ENCODE measurements at regions not wholly inside any gene's neighbourhood (a gene's known extent, or its start where the extent isn't known, plus 50 kb on each side); places are given as distances from the start of the nearest gene placed in this dataset.
"Not testable (repeated sequence)": the region's sequence is repeated elsewhere in the genome, so short reads cannot be mapped to it uniquely, and the experiment has no call there.

GRCh38 chr4:147223576-147223975, 257.3 kb upstream of the EDNRA start:
- H3K9me3 Mint-ChIP-seq = no peaks in the 10 kb centered on the region
- intact Hi-C loops (cut with micrococcal nuclease) = no loop called here
- H3K27ac Mint-ChIP-seq = no peak overlapping the region
- no peaks in the 10 kb centered on the region for H3K4me1 Mint-ChIP-seq (ENCODE audit: low read depth)
- H3K36me3 Mint-ChIP-seq (ENCODE audit: low read depth) = no peaks in the 10 kb centered on the region
- no peaks in the 10 kb centered on the region for H3K27me3 Mint-ChIP-seq
- no peak overlapping the region for H3K4me3 Mint-ChIP-seq

- Mint-ChIP-seq H3K27me3 (no peaks in the 10 kb centered on the region), H3K9me3 (no peaks in the 10 kb centered on the region), H3K27ac (no peak overlapping the region), H3K4me1 (ENCODE audit: low read depth) (no peaks in the 10 kb centered on the region), H3K4me3 (no peak overlapping the region), H3K36me3 (ENCODE audit: low read depth) (no peaks in the 10 kb centered on the region)
- intact Hi-C loops (cut with micrococcal nuclease) = no loop called here
Measured at GRCh38 chr4:147236806-147237205, 244.1 kb upstream of the EDNRA start.

GRCh38 chr4:147244786-147245185, 236.1 kb upstream of the EDNRA start:
- H3K36me3 Mint-ChIP-seq (ENCODE audit: low read depth) = no peaks in the 10 kb centered on the region
- no peaks in the 10 kb centered on the region for H3K9me3 Mint-ChIP-seq
- no peaks in the 10 kb centered on the region for H3K27me3 Mint-ChIP-seq
- no peak overlapping the region for H3K4me3 Mint-ChIP-seq
- no peaks in the 10 kb centered on the region for H3K4me1 Mint-ChIP-seq (ENCODE audit: low read depth)
- H3K27ac Mint-ChIP-seq = no peak overlapping the region
- intact Hi-C loops (cut with micrococcal nuclease) = no loop called here

GRCh38 chr4:147246096-147246495, 234.8 kb upstream of the EDNRA start:
- no peak overlapping the region for H3K27ac Mint-ChIP-seq
- intact Hi-C loops (cut with micrococcal nuclease) = no loop called here
- H3K36me3 Mint-ChIP-seq (ENCODE audit: low read depth) = no peaks in the 10 kb centered on the region
- no peaks in the 10 kb centered on the region for H3K4me1 Mint-ChIP-seq (ENCODE audit: low read depth)
- H3K9me3 Mint-ChIP-seq = no peaks in the 10 kb centered on the region
- H3K27me3 Mint-ChIP-seq = no peaks in the 10 kb centered on the region
- no peak overlapping the region for H3K4me3 Mint-ChIP-seq

- H3K27me3 Mint-ChIP-seq; H3K36me3 Mint-ChIP-seq (ENCODE audit: low read depth); H3K4me3 Mint-ChIP-seq; H3K9me3 Mint-ChIP-seq; H3K27ac Mint-ChIP-seq; intact Hi-C loops (cut with micrococcal nuclease); H3K4me1 Mint-ChIP-seq (ENCODE audit: low read depth): not testable (repeated sequence)
Measured at GRCh38 chr4:147246528-147246927, 234.4 kb upstream of the EDNRA start.

- no peak overlapping the region for H3K4me3 Mint-ChIP-seq
- intact Hi-C loops (cut with micrococcal nuclease) = no loop called here
- no peaks in the 10 kb centered on the region for H3K4me1 Mint-ChIP-seq (ENCODE audit: low read depth)
- H3K27ac Mint-ChIP-seq = no peak overlapping the region
- H3K9me3 Mint-ChIP-seq = no peaks in the 10 kb centered on the region
- no peaks in the 10 kb centered on the region for H3K27me3 Mint-ChIP-seq
- H3K36me3 Mint-ChIP-seq (ENCODE audit: low read depth) = no peaks in the 10 kb centered on the region
Measured at GRCh38 chr4:147247579-147247978, 233.3 kb upstream of the EDNRA start.

- no peaks in the 10 kb centered on the region for H3K27me3 Mint-ChIP-seq
- no peak overlapping the region for H3K27ac Mint-ChIP-seq
- H3K4me1 Mint-ChIP-seq (ENCODE audit: low read depth) = no peaks in the 10 kb centered on the region
- no peaks in the 10 kb centered on the region for H3K36me3 Mint-ChIP-seq (ENCODE audit: low read depth)
- H3K9me3 Mint-ChIP-seq = peaks cover 19% of the 10 kb centered on the region
- H3K4me3 Mint-ChIP-seq = no peak overlapping the region
- intact Hi-C loops (cut with micrococcal nuclease) = no loop called here
Measured at GRCh38 chr4:147250062-147250461, 230.8 kb upstream of the EDNRA start.

GRCh38 chr4:147255268-147255667, 225.6 kb upstream of the EDNRA start:
- H3K36me3 Mint-ChIP-seq (ENCODE audit: low read depth); H3K4me1 Mint-ChIP-seq (ENCODE audit: low read depth); H3K27me3 Mint-ChIP-seq; H3K27ac Mint-ChIP-seq; H3K4me3 Mint-ChIP-seq; intact Hi-C loops (cut with micrococcal nuclease): not testable (repeated sequence)
- peaks cover 49% of the 10 kb centered on the region for H3K9me3 Mint-ChIP-seq

GRCh38 chr4:147259271-147259670, 221.6 kb upstream of the EDNRA start:
- H3K4me1 Mint-ChIP-seq (ENCODE audit: low read depth); H3K27ac Mint-ChIP-seq; H3K4me3 Mint-ChIP-seq; intact Hi-C loops (cut with micrococcal nuclease); H3K36me3 Mint-ChIP-seq (ENCODE audit: low read depth); H3K27me3 Mint-ChIP-seq: not testable (repeated sequence)
- H3K9me3 Mint-ChIP-seq = peaks cover 37% of the 10 kb centered on the region

GRCh38 chr4:147284256-147284835, 196.6 kb upstream of the EDNRA start:
- no peaks in the 10 kb centered on the region for H3K4me1 Mint-ChIP-seq (ENCODE audit: low read depth)
- H3K27ac Mint-ChIP-seq = no peak overlapping the region
- no peaks in the 10 kb centered on the region for H3K36me3 Mint-ChIP-seq (ENCODE audit: low read depth)
- H3K9me3 Mint-ChIP-seq = peaks cover 41% of the 10 kb centered on the region
- no peaks in the 10 kb centered on the region for H3K27me3 Mint-ChIP-seq
- intact Hi-C loops (cut with micrococcal nuclease) = no loop called here
- no peak overlapping the region for H3K4me3 Mint-ChIP-seq

GRCh38 chr4:147284935-147285334, 196.0 kb upstream of the EDNRA start:
- Mint-ChIP-seq H3K4me3 (no peak overlapping the region), H3K9me3 (peaks cover 35% of the 10 kb centered on the region), H3K36me3 (ENCODE audit: low read depth) (no peaks in the 10 kb centered on the region), H3K27me3 (no peaks in the 10 kb centered on the region), H3K27ac (no peak overlapping the region), H3K4me1 (ENCODE audit: low read depth) (no peaks in the 10 kb centered on the region)
- intact Hi-C loops (cut with micrococcal nuclease) = no loop called here

GRCh38 chr4:147285751-147286150, 195.1 kb upstream of the EDNRA start:
- no peaks in the 10 kb centered on the region for H3K36me3 Mint-ChIP-seq (ENCODE audit: low read depth)
- H3K27me3 Mint-ChIP-seq = no peaks in the 10 kb centered on the region
- H3K4me1 Mint-ChIP-seq (ENCODE audit: low read depth) = no peaks in the 10 kb centered on the region
- intact Hi-C loops (cut with micrococcal nuclease) = no loop called here
- no peak overlapping the region for H3K27ac Mint-ChIP-seq
- no peak overlapping the region for H3K4me3 Mint-ChIP-seq
- peaks cover 27% of the 10 kb centered on the region for H3K9me3 Mint-ChIP-seq

- no peaks in the 10 kb centered on the region for H3K4me1 Mint-ChIP-seq (ENCODE audit: low read depth)
- H3K4me3 Mint-ChIP-seq = no peak overlapping the region
- H3K9me3 Mint-ChIP-seq = peaks cover 23% of the 10 kb centered on the region
- intact Hi-C loops (cut with micrococcal nuclease) = no loop called here
- no peaks in the 10 kb centered on the region for H3K36me3 Mint-ChIP-seq (ENCODE audit: low read depth)
- no peaks in the 10 kb centered on the region for H3K27me3 Mint-ChIP-seq
- H3K27ac Mint-ChIP-seq = no peak overlapping the region
Measured at GRCh38 chr4:147286846-147287587, 193.9 kb upstream of the EDNRA start.

GRCh38 chr4:147287588-147287890, 193.4 kb upstream of the EDNRA start:
- no peaks in the 10 kb centered on the region for H3K27me3 Mint-ChIP-seq
- no peak overlapping the region for H3K27ac Mint-ChIP-seq
- intact Hi-C loops (cut with micrococcal nuclease) = no loop called here
- peaks cover 23% of the 10 kb centered on the region for H3K9me3 Mint-ChIP-seq
- no peaks in the 10 kb centered on the region for H3K4me1 Mint-ChIP-seq (ENCODE audit: low read depth)
- no peak overlapping the region for H3K4me3 Mint-ChIP-seq
- no peaks in the 10 kb centered on the region for H3K36me3 Mint-ChIP-seq (ENCODE audit: low read depth)

- Mint-ChIP-seq H3K27ac (no peak overlapping the region), H3K9me3 (peaks cover 28% of the 10 kb centered on the region), H3K4me1 (ENCODE audit: low read depth) (no peaks in the 10 kb centered on the region), H3K36me3 (ENCODE audit: low read depth) (no peaks in the 10 kb centered on the region), H3K27me3 (no peaks in the 10 kb centered on the region), H3K4me3 (no peak overlapping the region)
- intact Hi-C loops (cut with micrococcal nuclease) = no loop called here
Measured at GRCh38 chr4:147288512-147288911, 192.4 kb upstream of the EDNRA start.

Data from dendritic cell treated with granulocyte-macrophage colony-stimulating factor and Interleukin-4, amounts not matched to agents 40 ng/mL and 50 ng/mL, for 4 days (primary cell).